Forelimb muscle (tissue), 1 donor: ENCODE measurements at regions not wholly inside any gene's neighbourhood (a gene's known extent, or its start where the extent isn't known, plus 50 kb on each side); places are given as distances from the start of the nearest gene placed in this dataset.

Experiments
- DNase-seq: peaks from one replicate; pipeline ENCODE4 v3.0.0-alpha.2; 2013; ENCODE audit warnings: low read depth

DNA sequence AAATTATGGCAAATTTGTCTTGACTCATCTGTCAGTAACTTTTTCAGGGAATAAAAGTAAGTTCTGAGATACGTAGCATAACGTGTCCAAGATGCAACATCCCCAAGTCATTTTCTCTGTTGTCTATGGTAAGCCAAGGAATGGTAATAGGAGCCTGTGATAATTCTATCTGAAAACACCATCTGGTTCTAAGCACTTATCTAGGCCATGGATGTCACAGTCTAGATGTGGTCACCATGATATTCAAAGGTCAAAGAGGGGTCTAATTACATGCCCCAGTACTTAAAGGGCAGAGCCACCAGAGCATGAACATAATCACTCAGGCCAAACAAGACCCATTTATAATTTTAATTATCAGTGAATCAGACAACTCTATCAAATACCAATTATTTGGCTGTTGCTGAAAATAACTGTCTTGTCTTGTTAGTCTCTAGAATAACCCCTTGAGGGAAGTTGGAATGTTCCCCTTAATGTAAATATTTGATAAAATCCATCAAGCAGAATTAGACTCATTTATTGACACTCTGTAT is 225.1 kb upstream of the MPPED2 start:
- no peak for DNase-seq

DNA sequence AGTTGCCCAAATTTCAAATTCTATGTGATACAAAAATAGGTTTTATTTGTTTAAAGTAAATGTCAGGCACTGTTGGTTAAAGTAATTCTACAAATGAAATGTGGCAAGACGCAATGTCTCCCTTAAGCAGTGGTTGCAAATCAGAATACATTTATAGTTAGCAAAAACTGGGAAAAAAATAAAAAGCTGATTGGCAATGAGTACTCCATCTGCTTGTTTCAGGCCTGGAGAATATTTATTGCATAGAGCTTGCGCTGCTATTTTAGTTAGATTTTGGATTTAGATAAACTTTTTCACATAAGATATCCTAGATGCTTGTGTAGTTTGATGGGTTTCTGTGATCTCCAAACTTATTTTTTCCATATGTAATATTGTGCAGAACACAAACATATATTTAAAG is 224.0 kb upstream of the MPPED2 start:
- no peak for DNase-seq

DNA sequence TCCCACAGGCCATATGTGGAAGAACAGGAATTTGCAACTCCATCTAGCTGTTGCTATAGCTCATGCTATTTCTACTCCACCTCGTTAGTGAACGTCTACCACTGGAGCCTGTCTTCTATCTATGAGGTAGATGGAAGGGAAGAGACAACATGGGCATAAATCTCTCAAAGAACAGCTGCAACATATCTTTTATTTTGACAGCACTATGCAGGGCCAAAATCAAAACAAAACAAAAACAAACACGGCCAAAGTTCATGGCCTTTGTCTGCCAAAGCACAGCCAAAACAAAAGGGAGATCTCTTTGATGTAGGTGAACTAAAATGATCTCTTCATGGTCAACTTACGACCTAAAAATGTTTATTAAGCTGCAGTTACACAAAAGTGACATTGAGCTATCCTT is 215.2 kb upstream of the MPPED2 start:
- DNase-seq: no peak

DNA sequence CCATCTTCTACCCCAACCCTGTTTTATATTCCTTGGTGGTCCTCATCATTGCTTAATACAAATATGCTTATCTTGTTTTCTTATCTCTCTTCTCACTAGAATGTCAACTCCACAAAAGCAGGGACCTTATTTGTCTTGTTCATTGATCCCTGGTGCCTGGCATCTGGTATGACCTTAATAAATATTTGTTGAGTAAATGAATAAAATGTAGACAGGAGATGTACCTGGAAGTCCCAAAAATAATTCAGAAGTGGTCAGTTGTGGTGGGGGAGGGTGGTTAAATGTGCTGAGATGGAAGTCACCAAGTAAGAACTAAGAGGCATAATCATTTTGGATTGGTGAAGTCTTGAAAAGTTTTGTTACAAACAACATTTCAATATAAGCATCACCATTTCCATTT is 214.8 kb upstream of the MPPED2 start:
- DNase-seq: no peak

DNA sequence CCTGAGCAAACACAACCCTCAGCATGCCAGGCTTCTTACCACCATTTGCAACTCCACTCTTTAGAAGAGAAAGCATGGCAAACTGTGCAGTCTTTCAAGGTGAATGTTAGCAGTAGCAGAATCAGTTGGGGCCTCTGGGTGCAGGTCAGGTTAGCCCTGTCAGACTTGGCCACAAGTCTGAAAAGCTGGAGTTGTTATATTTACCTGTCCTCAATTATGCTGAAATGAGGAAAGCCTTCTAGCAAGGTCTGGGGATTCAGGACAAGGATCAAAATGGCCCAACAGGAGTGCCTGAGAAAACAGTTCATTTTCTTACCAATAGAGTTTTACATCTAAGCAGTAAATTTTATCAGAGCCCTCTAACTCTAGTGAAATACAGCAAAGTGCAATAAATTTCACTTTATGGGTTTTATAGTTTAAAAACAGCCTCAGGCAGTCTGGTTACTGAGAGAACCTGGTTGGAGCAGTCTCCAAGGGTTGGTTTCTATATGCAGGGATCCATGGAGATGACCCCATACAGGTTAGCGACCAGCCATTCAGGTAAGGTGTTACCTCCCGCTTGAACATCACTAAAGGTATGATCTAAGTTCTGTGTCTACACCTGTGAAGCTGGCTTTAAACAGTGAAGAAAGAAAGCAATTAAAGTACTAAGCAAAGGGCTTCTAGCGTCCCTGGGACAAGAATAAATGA is 212.5 kb upstream of the MPPED2 start:
- DNase-seq: no peak

DNA sequence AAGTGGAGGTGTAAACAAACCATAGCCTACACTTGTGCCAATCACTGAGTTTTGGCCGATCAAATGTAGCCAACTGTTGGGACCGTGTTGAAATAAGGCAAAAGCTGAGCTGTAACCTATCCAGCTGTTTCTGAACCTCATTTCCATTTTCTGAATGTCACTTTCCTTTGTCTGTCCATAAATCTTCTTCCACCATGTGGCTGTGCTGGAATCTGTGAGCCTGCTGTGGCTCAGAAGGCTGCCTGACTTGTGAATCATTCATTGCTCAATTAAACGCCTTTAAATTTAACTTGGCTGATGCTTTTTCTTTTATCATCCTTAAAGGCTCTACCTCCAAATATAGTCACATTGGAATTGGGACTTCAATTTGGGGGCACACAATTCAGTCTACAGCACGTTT is 203.1 kb upstream of the MPPED2 start:
- no peak for DNase-seq

DNA sequence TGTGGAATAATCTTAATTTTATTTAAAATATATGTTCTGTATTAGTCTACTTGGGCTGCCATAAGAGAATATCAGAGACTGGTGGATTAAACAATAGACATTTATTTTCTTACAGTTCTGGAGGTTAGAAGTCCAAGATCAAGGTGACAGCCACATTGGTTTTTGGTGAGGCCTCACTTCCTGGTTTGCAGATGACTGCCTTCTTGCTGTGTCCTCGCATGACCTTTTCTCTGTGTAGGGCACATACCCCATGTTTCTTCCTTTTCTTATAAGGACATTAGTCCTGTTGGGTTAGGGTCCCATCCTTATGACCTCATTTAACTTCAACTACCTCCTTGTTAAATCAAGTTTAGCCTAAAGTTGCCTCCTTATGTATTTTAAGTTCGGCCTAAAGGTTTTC is 202.7 kb upstream of the MPPED2 start:
- DNase-seq: no peak

DNA sequence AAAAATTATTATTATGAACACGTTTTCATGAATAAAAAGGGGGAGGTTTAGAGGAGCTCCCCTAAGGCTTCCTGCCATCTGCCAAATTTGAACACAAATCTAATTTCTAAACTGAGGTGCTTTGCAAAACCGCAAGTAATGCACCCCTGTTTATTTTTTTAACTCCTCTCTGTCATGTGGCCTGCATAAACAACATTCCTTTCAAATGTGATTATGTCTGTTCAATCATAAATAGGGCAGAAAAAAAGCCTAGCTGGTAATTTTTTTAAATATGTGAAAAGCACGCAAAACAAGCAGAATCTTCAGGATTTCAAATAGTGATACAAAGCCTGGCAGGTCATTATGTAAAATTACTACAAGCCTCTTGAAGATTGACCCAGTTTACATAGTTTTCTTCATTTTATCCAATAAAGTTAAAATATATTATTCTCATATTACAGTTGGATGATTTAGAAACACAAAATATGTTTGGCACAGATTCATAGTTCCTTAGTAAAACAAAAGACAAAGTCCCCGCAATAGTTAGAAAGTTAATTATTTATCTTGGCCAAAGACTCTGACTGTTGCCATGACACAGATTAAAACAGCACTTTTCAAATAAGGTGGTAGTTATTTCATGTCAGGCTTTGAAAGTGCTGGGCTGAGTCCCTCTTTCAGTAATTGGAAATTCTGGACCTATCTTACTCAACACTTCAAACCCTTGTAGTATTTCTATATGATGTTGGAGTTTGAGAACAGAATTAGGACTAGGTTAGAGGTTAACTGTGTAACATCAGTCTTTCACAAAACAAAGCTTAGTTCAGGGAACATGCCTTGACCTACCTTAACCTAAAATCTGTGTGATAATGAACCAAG is 200.3 kb upstream of the MPPED2 start:
- DNase-seq: no peak

DNA sequence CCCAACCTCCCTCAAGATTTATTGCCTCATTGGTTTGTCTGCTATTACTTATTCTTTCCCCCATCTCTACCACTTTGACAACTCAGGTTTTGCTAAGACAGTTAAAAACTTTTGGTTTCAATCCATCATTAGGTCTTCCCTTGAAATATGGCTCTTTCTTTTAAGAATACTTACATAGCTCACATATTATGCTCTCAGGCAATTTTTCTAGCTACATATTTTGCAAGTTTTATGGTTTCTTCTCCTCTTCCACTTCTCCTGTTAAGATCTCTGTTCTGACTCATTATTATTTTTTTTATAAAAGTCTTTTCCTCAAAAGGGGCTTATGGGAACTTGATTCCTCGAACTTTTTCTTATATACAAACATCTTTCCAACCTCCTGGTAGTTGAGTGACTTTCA is 192.4 kb upstream of the MPPED2 start:
- DNase-seq: no peak

DNA sequence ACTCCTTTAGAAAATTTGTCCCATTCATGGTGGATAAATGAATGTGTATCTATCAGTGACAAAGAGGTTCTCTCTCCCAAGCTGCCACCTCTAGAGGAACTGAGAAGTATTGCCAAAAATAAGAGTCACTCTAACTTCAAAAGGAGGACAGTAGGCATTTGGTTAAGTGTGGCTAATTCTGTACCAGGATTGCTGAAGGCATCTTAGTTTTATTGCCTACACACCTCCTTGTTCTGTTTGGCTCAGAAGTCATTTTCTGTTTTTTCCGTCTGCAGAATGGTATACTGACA is 189.0 kb upstream of the MPPED2 start:
- DNase-seq: no peak

DNA sequence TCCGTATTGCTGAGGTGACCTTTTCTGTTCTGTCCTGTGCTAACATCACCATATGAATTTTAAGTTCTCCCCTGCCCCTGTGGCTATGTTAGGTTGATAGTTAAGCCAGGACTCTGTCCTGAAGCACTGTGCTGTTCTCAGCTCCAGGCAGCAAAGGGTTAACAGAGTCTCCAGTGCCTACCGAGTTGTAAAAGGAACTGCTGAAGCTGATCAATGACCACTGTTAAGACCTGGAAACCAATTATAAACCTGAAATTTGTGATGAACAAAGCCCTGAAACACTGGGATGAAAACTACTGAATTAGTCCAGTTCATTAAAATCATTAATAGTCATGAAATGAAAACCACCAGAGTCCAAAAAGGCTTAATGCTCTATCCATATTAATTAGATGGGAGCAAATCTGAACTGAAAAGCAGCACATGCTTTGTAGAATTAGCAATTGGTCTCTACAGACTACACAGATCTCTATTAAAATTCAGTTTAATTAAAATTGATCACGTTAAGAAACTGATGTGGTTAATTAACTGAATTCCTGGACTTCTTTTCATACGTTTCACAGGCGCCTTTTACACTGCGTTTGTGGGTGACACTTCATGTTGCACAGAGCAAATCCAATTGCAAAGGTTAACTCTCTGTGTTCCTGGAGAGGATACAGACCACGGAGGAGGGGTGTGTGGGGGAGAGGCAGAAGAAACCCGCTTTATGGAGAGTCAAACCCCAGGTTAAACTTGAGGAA is 188.5 kb upstream of the MPPED2 start:
- no peak for DNase-seq

DNA sequence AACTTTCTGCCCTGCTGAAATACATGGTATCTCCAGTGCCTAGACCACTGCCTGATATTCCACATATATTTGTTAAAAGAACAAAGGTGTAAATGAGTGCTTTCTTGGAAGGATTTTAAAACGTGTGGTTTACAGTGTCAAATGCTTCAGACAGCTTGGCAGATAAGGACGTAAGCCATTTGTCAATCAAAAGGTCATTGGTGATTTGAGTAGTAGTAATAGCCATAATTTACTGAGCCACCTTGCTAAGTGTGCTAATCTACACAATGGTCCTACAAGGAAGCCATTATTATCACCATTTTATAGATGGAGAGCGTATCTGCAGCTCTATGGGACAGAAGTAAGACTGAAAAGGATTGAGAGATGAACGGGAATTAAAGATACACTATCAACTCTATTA is 186.8 kb upstream of the MPPED2 start:
- DNase-seq: no peak

DNA sequence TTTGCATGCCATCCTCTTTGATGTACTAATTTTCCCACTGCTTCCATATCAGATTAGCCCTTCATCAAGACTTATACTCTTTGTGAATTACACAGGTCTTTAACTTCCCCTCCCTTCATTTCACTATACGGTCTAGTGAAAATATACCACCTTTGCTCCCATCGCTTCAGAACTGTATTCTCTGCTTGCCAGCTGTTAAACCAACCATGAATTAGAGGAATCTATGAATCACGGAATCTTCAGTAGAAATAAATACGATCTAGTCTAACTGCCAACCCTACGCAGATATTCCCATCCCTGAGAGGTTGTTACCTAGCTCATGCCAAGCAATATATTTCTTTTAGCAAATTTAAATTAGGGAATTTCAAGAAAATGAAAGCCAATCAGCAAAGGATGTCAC is 177.8 kb upstream of the MPPED2 start:
- DNase-seq: no peak

DNA sequence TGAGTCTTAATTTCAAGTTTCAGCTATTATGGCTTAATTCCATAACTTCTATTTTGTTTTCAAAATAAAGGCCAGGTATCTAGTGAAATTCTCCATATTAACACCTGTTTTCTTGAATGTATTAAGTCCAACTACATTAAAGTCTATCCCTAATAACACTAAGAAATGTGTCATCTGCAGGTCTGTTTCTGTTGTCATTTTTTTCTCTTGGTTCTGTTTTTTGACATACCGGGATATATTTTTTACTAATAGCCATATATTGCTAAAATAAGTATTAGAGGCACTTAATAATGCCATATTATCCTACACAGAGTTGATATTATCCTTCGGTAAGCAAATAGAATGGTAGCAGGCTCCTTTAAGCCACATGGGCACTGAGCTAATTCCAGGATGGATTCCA is 176.0 kb upstream of the MPPED2 start:
- DNase-seq: no peak

DNA sequence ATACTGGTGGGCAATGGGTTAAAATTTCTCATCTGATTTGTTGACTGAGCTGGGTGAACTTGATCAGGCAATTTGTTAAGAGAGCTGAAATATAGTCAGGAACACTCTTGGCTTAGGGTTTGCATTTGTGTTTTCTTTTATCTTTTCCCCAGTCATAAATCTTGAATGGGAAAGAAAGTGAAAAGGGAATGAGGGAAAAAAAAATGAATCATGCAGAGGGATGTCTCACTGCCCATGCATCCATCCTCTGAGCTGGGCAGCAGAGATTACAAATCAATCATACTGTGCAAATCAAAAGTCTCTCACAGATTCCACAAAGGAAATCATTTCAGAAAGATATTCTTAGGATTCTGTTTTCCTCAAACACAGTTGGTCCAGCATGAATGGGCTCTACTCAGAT is 174.2 kb upstream of the MPPED2 start:
- DNase-seq: no peak

DNA sequence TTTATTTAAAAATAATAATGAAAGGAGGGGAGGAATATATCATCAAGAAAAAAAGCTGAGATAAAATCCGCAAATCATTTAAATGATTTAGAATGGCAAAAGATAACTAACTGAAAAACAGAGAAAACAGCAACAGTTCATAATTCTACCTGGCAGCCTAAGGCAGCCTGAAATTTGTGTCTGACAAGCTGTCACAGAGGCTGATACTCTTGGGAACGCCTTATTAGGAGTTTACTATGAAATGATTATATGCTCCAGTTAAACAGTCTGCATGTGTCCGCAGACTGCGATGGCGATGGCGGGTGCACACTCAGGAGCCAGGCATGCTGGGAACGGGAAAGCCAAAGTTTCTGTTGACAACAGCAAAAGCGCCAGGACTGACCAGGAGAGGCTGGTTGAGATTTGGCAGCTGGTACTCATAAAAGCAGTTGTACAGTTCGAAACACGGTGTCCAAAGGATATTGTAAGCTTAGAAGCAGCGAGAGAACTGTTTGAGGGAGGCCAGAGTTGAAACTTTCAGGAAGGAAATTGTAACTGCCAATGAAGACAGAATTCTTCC is 172.9 kb upstream of the MPPED2 start:
- DNase-seq: no peak

DNA sequence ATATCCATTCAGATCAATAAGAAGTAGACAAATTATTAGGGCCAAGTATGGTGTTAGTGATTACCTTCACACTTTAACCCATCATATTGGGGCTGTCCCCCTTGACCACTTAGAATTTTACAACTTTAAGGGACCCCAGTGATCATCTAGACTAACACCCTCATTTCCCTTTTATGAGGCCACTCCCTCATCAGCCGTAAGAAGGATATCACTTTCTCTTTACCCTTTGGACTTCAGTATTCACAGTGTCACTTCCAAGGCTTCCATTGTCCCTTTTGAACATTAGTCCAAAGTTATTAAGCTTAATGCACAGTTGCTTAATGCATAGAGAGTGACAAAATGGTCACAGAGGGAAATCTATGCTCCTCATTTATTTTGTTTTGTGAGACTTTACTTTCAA is 172.4 kb upstream of the MPPED2 start:
- no peak for DNase-seq

DNA sequence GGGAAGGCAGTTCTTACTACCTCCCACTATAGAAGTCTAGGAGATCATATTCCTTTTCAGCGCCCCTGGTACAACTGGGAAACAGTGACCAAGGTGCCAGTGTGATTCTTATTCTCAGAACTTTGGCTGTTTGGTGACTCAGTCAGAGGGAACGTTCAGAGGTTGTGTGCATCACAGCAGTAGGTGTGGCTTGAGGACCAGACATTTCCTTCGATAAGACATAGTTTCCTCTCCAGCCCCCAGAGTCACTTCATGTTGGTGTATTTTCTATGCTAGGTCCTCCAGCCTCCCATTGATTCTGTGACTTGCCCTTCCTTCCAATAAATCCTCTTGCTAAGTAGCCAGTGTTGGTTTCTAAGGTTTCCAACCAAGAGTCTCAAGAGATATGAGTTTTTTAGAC is 171.9 kb upstream of the MPPED2 start:
- no peak for DNase-seq

DNA sequence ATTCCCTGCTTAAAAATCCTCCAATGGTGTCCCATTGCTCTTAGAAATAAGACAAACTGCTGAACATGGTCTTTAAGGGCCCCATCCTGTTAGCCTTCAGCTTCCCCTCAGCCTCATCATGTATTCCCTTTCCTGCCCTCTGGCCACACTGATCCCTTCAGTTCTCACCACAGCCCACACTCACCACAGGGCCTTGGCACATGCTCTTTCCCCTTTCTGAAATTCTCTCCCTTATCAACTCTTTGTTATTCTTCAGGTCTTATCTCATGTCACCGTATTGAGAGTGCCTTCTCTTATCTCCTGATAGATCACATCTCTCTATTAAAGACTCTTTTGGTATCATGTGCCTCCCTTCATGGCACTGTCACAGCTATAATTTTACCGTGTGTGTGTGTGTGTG is 167.8 kb upstream of the MPPED2 start:
- no peak for DNase-seq

DNA sequence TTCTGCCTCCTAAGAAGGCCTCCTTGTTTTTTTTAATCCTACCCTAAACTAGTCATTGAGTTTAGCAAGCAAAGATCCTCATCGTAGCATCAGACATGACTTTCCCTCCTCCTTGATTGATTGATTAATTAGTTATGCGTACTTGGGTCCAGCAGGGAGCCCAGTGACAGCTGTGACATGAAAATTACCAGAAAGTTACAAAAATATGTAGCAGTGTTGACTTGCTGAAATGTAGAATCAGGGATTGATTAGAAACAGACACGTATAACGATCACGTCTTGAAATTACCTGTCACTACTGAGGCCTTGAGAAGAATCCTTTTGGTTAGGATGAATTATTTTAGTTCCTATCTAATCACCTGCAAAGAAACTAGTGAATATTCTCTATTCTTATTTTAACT is 167.4 kb upstream of the MPPED2 start:
- no peak for DNase-seq

DNA sequence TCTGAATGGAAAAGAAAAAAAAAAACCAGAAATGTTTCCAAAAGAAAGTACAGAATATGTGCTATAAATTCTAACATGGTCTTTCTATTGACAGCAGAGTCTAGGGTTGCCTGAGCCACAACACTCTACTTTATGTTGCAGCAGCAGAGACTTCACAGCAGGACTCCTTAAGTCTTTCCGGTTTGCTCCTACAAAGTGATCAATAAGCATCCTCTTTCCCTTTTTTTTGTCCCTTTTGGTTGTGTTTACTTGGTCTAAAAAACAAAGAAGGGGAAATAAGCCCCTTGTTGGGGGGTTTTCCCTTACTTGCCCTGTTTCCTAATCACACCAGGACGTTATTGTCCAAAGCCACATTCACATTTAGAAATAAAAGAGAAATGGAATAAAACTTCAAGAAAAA is 163.1 kb upstream of the MPPED2 start:
- no peak for DNase-seq

DNA sequence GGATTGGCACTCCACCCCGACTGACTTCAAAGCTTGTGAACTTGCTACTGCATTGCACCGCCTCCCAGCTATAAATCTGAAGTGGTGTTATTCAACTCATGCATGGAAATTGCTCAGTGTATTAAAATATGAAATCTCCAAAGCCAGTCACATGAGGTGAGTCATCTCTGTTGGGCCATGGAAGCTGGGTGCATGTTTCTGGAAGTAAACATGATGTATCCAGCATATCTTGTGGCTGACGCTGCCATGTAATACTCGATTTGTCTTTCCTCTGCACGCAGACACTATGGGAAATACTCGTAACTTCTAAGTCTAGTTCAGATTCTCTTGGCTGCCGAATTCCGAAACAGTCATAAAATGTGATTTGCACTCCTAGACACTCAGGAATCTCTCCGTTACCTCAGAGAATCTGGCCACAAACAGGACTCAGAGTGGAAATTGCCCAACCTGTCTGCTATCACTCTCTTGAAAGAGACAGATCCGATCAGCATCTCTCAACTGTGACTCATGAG is 154.9 kb upstream of the MPPED2 start:
- no peak for DNase-seq
